H9 (cell line): ENCODE measurements at regions not wholly inside any gene's neighbourhood (a gene's known extent, or its start where the extent isn't known, plus 50 kb on each side); places are given as distances from the start of the nearest gene placed in this dataset.

Experiments
- DNase-seq: peaks from one replicate; pipeline ENCODE4 v3.0.0-alpha.2; 2017
- H2AFZ ChIP-seq: one replicate; pipeline ENCODE4 v1.6.1; 2013; ENCODE audit warnings: mild to moderate bottlenecking, low read length, control low read depth, moderate library complexity
- H2AK5ac ChIP-seq: 2 replicates; pipeline ENCODE4 v1.6.1; 2013; ENCODE audit warnings: low read length, control low read depth, mixed read lengths; ENCODE audit not compliant: insufficient read length
- H2BK120ac ChIP-seq: one replicate; pipeline ENCODE4 v1.6.1; 2013; ENCODE audit warnings: low read depth, mild to moderate bottlenecking, low read length, control low read depth, inconsistent platforms; ENCODE audit not compliant: poor library complexity, severe bottlenecking
- H2BK12ac ChIP-seq: 2 replicates; pipeline ENCODE4 v1.6.1; 2013; ENCODE audit warnings: low read length, control low read depth, mixed read lengths, low read depth; ENCODE audit not compliant: insufficient read length
- H2BK15ac ChIP-seq: 2 replicates; pipeline ENCODE4 v1.6.1; 2013; ENCODE audit warnings: low read depth, low read length, control low read depth
- H2BK20ac ChIP-seq: one replicate; pipeline ENCODE4 v1.6.1; 2013; ENCODE audit warnings: low read depth, mild to moderate bottlenecking, low read length, control low read depth, inconsistent platforms; ENCODE audit not compliant: poor library complexity, severe bottlenecking
- H2BK5ac ChIP-seq: 2 replicates; pipeline ENCODE4 v1.6.1; 2013; ENCODE audit warnings: low read length, control low read depth, mixed read lengths; ENCODE audit not compliant: insufficient read length
- H3K14ac ChIP-seq: 2 replicates; pipeline ENCODE4 v1.6.1; 2013; ENCODE audit warnings: low read length, control low read depth; ENCODE audit not compliant: insufficient read depth
- H3K18ac ChIP-seq: 2 replicates; pipeline ENCODE4 v1.6.1; 2013; ENCODE audit warnings: low read depth, mild to moderate bottlenecking, mixed read lengths, low read length, control low read depth; ENCODE audit not compliant: insufficient read length
- H3K23ac ChIP-seq: 2 replicates; pipeline ENCODE4 v1.6.1; 2013; ENCODE audit warnings: low read length, control low read depth, mixed read lengths, low read depth; ENCODE audit not compliant: insufficient read length
- H3K23me2 ChIP-seq: 2 replicates; pipeline ENCODE4 v1.6.1; 2013; ENCODE audit warnings: low read depth, mild to moderate bottlenecking, mixed read lengths, low read length, control low read depth; ENCODE audit not compliant: insufficient read length, poor library complexity, severe bottlenecking
- H3K27ac ChIP-seq: 2 replicates; pipeline ENCODE4 v1.5.1; 2013; ENCODE audit warnings: low read length, control low read depth, mixed read lengths, low read depth; ENCODE audit not compliant: insufficient read length
- H3K27me3 ChIP-seq: 2 replicates; pipeline ENCODE4 v1.6.1; 2013; ENCODE audit warnings: low read length, control low read depth, inconsistent platforms; ENCODE audit not compliant: insufficient read depth
- H3K4ac ChIP-seq: 2 replicates; pipeline ENCODE4 v1.6.1; 2013; ENCODE audit warnings: low read depth, mild to moderate bottlenecking, control low read depth, inconsistent platforms, low read length, moderate library complexity
- H3K4me1 ChIP-seq: 2 replicates; pipeline ENCODE4 v1.6.1; 2013; ENCODE audit warnings: low read length, control low read depth, inconsistent platforms; ENCODE audit not compliant: insufficient read depth
- H3K4me2 ChIP-seq: 2 replicates; pipeline ENCODE4 v1.6.1; 2013; ENCODE audit warnings: low read length, control low read depth, mixed read lengths; ENCODE audit not compliant: insufficient read length, insufficient read depth
- H3K56ac ChIP-seq: 2 replicates; pipeline ENCODE4 v1.6.1; 2013; ENCODE audit warnings: low read depth, mild to moderate bottlenecking, mixed read lengths, low read length, control low read depth; ENCODE audit not compliant: insufficient read length
- H3K79me1 ChIP-seq: 2 replicates; pipeline ENCODE4 v1.6.1; 2013; ENCODE audit warnings: low read depth, mild to moderate bottlenecking, moderate library complexity, low read length, control low read depth, inconsistent platforms; ENCODE audit not compliant: insufficient read depth, poor library complexity, severe bottlenecking
- H3K79me2 ChIP-seq: 2 replicates; pipeline ENCODE4 v1.6.1; 2013; ENCODE audit warnings: low read length, control low read depth, inconsistent platforms; ENCODE audit not compliant: insufficient read depth
- H3K9ac ChIP-seq: 2 replicates; pipeline ENCODE4 v1.6.1; 2013; ENCODE audit warnings: low read length, control low read depth, mixed read lengths; ENCODE audit not compliant: insufficient read length; ENCODE audit errors: extremely low read depth
- H3K9me3 ChIP-seq: one replicate; pipeline ENCODE4 v1.6.1; 2013; ENCODE audit warnings: low read depth, low read length, inconsistent platforms; ENCODE audit not compliant: control insufficient read depth
- H3T11ph ChIP-seq: one replicate; pipeline ENCODE4 v1.6.1; 2013; ENCODE audit warnings: mild to moderate bottlenecking, low read length, control low read depth, inconsistent platforms
- H4K20me1 ChIP-seq: one replicate; pipeline ENCODE4 v1.6.1; 2013; ENCODE audit not compliant: control insufficient read depth, insufficient read length, insufficient read depth
- H4K5ac ChIP-seq: 2 replicates; pipeline ENCODE4 v1.6.1; 2013; ENCODE audit warnings: low read depth, mild to moderate bottlenecking, mixed read lengths, low read length, control low read depth; ENCODE audit not compliant: insufficient read length
- H4K8ac ChIP-seq: replicated peaks from 2 replicates; pipeline ENCODE4 v1.6.1; 2013; ENCODE audit warnings: low read length, control low read depth, mixed read lengths, low read depth; ENCODE audit not compliant: insufficient read length
- H4K91ac ChIP-seq: 2 replicates; pipeline ENCODE4 v1.6.1; 2013; ENCODE audit warnings: low read depth, mild to moderate bottlenecking, moderate library complexity, mixed read lengths, low read length, control low read depth; ENCODE audit not compliant: insufficient read length
- H3K27ac Mint-ChIP-seq, 3 experiments: 2 replicates in 2 of 3; 3 replicates in 1 of 3; pipeline ENCODE4 v1.8.0; 2020 to 2021; ENCODE audit warnings: mixed read lengths in 3 of 3, mild to moderate bottlenecking in 1 of 3, moderate library complexity in 1 of 3
- H3K27me3 Mint-ChIP-seq: 2 replicates; pipeline ENCODE4 v1.8.0; 2021; ENCODE audit warnings: low read depth, mild to moderate bottlenecking, moderate library complexity, mixed read lengths
- H3K36me3 Mint-ChIP-seq, 3 experiments: 2 replicates in 2 of 3; 3 replicates in 1 of 3; pipeline ENCODE4 v1.8.0; 2020 to 2021; ENCODE audit warnings: low read depth in 3 of 3, mixed read lengths in 3 of 3; ENCODE audit not compliant: insufficient read depth in 1 of 3
- H3K4me1 Mint-ChIP-seq, 2 experiments: 2 replicates each; pipeline ENCODE4 v1.8.0; 2020; ENCODE audit warnings: mixed read lengths in 2 of 2
- H3K4me3 Mint-ChIP-seq, 2 experiments: 2 replicates in 1 of 2; 3 replicates in 1 of 2; pipeline ENCODE4 v1.8.0; 2020 to 2021; ENCODE audit warnings: mild to moderate bottlenecking in 2 of 2, mixed read lengths in 2 of 2, moderate library complexity in 1 of 2
- H3K9me3 Mint-ChIP-seq, 2 experiments: 2 replicates in 1 of 2; 3 replicates in 1 of 2; pipeline ENCODE4 v1.8.0; 2020; ENCODE audit warnings: mild to moderate bottlenecking in 2 of 2, mixed read lengths in 2 of 2, moderate library complexity in 1 of 2
- CTCF ChIP-seq: fragments of 200-600 bp; sonication (generic); conservative IDR thresholded peaks from 3 replicates; pipeline ENCODE4 v1.8.0; 2021; ENCODE audit warnings: antibody characterized with exemption, mild to moderate bottlenecking
- WGBS: extraction: QIAGEN DNeasy Blood & Tissue Kit; methylation state at CpG from one replicate; pipeline ENCODE4 v1.1.7; 2013; ENCODE audit warnings: missing lambda C conversion rate, low lambda C conversion rate, mixed read lengths; ENCODE audit not compliant: insufficient read length; ENCODE audit errors: extremely low coverage; 5-methylcytosine and 5-hydroxymethylcytosine counted together

- Histone ChIP-seq H3K4me1 (peaks cover 2% of the 10 kb centered on the region; the same call in 1 of the 2 replicates), H3K79me2 (no peaks in the 10 kb centered on the region), H3K9ac (no peak overlapping the region), H3K79me1 (no peaks in the 10 kb centered on the region), H2BK12ac (no peak overlapping the region), H2BK20ac (no peak overlapping the region), H3K18ac (no peak overlapping the region), H2BK5ac (no peak overlapping the region), H4K5ac (no peak overlapping the region), H3K14ac (no peak overlapping the region), H2BK120ac (no peak overlapping the region), H3K56ac (no peak overlapping the region), H4K20me1 (no peaks in the 10 kb centered on the region), H3K23me2 (no peaks in the 10 kb centered on the region), H3K9me3 (no peaks in the 10 kb centered on the region), H2BK15ac (no peak overlapping the region), H2AFZ (no peak overlapping the region), H4K91ac (no peak overlapping the region), H3K27ac (no peak overlapping the region), H2AK5ac (no peak overlapping the region), H3K4ac (no peak overlapping the region), H3T11ph (no peak overlapping the region), H3K4me2 (no peak overlapping the region), H4K8ac (no peak overlapping the region), H3K27me3 (no peaks in the 10 kb centered on the region), H3K23ac (no peak overlapping the region)
- Mint-ChIP-seq H3K27me3 (no peaks in the 10 kb centered on the region; the same call in 1 of the 2 replicates), H3K36me3 (no peaks in the 10 kb centered on the region), H3K4me3 (no peak overlapping the region), H3K9me3 (peaks cover 0 to 4% of the 10 kb centered on the region in 2 experiments; a peak in 1 of 5 replicates), H3K4me1 (peaks cover 7 to 16% of the 10 kb centered on the region in 2 experiments), H3K27ac (no peak overlapping the region)
- no CpG with 5 or more reads among the region's 12 CpGs for WGBS
- no peak for TF ChIP-seq CTCF
- DNase-seq, result no peak
Observed at GRCh38 chr10:71059054-71059818, 153.1 kb upstream of the UNC5B start.
